ENCODE measurements at regions not wholly inside any gene's neighbourhood (a gene's known extent, or its start where the extent isn't known, plus 50 kb on each side); places are given as distances from the start of the nearest gene placed in this dataset.

DNA sequence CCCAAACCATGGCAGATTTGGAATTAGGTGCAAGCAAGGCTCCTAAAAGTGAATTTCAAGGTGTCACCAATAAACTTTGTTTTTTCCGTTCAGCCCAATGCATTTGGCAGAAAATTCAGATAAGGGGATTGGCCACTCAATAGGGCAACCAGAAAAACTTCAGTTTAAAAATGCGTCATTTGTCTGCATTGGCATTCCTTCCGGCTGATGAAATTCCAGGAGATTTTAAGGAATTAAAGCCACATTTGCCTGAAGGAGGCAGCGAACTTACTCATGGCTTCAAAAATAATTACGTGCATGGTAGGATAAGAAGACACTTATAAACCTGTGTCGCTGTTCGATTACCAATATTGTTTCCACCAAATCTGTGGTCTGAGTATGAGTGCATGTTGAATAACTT is 151.9 kb downstream of the SALL1 start:
- DNase-seq (ENCODE audit: extremely low read depth in 1 of 11, low read depth in 9 of 11, low spot score in 4 of 11), result no peak

DNA sequence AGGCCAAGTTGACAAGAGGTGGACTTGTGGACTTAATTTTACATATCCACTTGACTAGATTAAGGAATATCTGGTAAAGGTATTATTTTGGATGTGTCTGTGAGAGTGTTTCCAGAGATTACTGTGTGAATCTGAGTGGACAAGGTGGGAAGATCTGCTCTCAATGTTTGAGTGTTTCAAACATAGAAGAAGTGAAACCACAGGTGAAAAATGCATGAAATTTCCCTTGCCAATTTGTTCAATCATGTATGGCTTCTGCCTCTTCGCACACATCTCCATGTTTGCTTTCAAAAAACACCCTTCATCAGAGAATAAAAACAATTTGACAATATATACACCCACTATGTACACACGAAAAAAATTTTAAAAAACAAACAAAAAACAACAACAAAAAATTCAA is 152.7 kb downstream of the SALL1 start:
- DNase-seq (ENCODE audit: extremely low read depth in 1 of 11, low read depth in 9 of 11, low spot score in 4 of 11), result no peak

DNA sequence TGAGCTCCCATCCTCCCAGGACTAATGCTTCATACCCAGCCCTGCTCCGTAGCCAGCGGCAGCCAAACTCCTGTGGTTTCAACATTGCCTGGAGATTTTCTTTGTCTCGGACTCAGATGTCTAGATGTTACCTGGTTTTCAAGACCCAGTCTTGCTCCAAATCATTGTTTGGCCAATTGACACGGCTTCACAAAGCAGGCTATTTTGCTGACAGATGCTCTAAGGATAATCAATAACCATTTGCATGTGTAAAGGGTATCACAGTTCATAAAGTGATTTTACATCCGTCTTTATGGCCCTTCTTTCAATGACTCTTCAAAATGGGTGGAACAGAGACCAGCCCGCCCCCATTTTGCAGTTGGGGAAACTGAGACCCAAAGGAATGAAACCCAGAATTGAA is 153.4 kb downstream of the SALL1 start:
- no peak for DNase-seq (ENCODE audit: extremely low read depth in 1 of 11, low read depth in 9 of 11, low spot score in 4 of 11)

DNA sequence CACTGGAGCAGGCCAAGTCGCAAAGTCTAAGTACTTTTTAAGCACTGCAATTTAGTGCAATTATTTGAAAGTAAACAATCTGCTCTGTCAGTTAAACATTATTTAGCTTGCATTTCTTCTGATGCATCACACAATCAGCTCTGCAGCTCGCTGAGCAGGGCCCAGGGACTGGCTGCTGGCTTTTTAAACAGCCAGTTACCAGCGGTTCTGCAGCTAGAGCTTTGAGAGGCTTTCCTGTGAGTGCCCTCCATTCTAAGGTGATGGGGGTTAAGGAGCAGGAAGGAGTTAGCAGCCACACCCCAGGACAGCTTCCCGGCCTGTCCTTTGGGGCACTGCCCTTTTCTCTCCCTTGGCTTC is 154.3 kb downstream of the SALL1 start:
- DNase-seq (ENCODE audit: extremely low read depth in 1 of 11, low read depth in 9 of 11, low spot score in 4 of 11), result peak in 1 of 11 donors; percentile 18

DNA sequence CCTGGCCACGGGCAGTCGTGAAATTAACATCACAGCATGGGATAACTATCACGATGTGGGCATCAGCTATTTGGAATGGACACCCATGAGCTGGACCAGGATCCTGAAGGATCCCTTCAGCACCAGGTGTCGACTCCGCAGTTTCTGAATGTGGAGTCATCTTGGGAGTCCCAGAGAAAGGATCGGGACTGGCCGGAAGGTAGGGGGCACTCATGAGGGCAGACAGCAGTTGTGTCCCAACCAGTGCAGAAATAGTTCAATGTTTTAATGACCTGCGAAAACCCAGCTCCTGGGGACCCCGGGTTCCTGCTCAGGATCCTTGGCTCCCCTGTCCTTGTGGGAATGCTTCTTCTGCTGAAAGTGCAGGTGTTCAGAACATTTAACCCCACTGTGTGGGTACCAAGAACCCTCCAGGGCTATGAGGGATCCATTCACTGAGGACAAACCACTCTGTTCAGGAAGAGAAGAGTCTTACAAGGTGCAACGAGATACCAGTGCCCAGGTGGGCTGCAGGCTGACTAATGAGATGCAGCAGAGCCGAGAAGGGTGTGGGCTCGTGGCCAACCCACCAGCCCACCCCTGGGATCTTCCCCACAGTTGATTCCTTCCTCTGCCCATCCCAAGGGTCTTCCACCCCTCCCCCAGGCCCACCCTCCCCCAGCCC is 154.8 kb downstream of the SALL1 start:
- no peak for DNase-seq (ENCODE audit: extremely low read depth in 1 of 11, low read depth in 9 of 11, low spot score in 4 of 11)

DNA sequence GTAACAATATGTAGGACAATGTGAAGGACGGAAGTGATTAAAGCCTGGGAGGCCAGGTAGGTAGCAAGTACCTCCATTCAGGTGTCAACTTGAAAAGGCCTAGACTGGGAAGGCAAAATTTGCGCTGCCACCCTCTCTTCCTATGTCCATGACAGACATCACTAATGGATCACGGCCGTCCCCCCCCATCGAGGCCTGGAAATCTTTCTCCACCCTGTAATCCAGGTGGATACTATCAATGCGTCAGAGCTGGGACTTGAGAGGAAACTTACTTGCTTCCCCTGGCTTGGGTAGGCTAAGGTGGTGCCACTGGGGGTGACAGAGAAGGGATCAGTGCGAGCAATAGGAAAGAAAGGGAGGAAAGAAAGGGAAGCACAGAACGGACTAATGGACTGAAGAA is 156.1 kb downstream of the SALL1 start:
- DNase-seq (ENCODE audit: extremely low read depth in 1 of 11, low read depth in 9 of 11, low spot score in 4 of 11), result no peak

DNA sequence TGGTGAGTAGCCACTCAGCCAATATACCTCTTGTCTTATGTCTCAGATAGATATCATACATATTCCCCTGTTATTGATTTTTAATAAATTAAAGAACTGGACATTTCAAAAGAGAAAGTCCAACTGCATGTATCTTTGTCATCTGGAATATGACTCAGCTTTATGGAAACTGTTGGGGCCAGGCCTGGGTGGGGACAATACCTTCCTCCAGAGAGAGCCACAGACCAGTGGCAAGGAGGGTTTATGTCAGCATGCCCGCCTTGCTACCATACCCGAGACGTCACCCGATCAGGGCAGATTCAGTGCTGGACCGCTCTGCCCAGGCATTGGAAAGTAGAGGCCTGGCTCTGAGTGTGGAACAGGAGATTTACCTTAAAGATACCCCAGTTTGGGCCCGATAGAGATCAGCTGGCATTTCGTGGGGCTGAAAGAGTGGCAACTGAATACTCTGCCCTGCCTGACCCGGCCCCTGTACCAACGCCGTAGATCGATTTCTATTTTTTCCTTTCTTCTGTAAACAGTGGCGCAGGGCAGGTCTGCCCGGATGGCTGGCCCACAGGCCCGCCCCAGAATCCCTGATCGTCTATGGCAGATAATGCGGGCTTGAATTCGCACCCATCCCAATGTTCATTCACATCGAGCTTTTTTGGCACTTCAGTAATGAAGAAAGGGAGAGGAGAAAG is 158.6 kb downstream of the SALL1 start:
- DNase-seq (ENCODE audit: extremely low read depth in 1 of 11, low read depth in 9 of 11, low spot score in 4 of 11), result no peak

DNA sequence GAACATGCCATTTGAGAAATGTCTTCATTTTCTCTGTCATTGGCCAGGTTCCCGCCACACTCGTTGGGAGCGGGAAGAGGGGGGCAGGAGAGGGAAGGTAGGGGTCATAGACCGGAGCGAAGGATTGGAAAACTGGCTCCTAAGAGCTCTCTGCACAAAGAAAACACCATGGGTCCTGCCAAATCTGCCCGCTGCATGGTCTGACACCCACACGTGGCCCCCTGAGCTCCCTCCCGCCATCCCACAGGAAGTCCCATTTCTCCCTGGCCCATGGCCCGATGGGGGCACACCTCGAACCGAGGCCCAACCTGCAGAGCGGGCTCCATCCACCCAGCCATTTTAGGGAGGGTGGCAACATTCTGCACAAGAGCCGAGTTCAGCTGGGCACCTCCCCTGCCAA is 159.6 kb downstream of the SALL1 start:
- no peak for DNase-seq (ENCODE audit: extremely low read depth in 1 of 11, low read depth in 9 of 11, low spot score in 4 of 11)

DNA sequence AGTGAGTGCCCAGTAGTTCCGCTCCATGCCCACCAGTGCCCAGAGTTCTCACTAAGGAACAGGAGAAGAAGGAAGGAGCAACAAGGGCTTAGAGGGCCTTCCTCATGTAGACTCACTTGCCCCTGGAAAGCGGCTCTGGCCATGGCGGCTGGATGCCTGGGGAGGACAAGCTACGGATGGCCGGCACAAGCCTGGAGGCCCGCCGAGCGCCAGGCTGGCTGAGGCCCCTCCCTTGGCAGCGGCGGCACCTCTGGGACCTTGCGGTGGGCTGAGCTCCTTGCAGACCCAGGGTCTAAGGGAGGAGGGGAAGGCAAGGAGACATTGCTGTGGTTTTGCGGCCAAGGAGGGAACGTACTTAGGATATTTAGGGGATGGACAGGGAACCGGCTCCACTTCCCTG is 160.1 kb downstream of the SALL1 start:
- no peak for DNase-seq (ENCODE audit: extremely low read depth in 1 of 11, low read depth in 9 of 11, low spot score in 4 of 11)

DNA sequence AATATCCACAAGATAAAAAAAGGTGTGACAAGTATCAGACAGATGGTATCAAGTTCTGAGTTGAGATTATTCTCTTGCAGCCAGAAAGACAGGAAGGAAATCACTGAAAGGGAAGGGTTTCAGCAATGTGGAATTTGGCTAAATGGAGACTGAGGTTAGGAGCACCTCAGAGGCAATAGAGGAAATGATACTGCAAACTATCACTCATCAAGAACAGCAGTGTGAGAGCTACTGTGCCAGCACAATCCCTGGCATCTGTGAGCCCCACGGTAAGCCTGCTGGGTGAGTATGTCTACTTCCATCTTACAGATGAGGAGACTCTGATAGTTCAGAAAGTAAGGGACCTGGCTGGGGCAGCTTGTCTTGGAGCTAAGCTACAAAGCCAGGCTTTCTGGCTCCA is 162.0 kb downstream of the SALL1 start:
- no peak for DNase-seq (ENCODE audit: extremely low read depth in 1 of 11, low read depth in 9 of 11, low spot score in 4 of 11)

DNA sequence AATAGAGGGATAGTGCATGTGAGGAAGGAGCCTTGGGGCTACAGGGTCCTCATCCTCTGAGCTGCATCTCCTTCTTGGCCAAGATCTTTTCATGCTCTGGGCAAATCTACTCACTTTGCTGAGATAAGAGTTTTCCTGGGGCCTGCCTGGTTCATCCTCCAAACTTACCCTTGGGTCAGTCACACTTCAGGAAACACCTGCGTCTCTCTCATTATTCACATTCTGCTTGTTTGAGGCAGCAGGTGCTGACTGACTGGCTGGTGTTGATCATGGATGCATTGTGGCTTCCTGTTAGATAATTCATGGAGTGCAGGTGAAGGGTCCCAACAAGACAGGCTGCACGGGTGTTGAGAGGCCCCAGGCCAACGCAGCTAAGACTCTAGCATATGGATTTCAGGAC is 162.6 kb downstream of the SALL1 start:
- no peak for DNase-seq (ENCODE audit: extremely low read depth in 1 of 11, low read depth in 9 of 11, low spot score in 4 of 11)

DNA sequence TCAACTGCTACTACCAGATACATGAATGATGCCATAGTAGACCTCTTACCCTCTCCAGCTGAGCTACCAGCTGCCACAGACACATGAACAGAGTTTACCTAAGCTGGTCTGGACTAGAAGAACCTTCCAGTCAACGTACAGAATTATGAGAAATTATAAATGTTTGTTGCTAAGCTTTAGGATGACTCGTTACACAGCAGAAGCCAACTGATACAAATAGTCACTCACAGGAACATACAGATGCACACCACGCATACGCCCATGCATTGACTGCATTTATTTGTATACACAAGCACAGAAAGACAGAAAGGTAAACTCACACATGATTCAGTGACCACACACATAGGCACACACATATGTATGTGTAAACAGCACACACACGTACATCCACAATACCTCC is 164.6 kb downstream of the SALL1 start:
- no peak for DNase-seq (ENCODE audit: extremely low read depth in 1 of 11, low read depth in 9 of 11, low spot score in 4 of 11)

DNA sequence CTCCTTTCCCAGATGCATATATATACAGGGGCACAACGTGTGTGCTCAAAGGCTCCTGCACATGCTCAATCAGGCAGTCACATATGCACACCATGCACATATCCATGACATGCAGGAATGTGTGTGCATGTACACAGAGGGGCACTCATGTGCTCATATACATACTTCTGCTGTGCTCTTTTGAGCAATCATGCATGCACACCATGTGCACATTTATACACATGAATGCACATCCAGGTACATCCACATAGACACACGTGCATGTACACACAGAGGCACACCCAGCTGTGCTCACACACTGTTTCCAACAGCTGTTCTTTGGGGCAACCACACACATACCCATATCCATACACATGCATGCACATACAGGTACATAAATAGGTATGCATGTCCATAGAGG is 165.3 kb downstream of the SALL1 start:
- DNase-seq (ENCODE audit: extremely low read depth in 1 of 11, low read depth in 9 of 11, low spot score in 4 of 11), result no peak

DNA sequence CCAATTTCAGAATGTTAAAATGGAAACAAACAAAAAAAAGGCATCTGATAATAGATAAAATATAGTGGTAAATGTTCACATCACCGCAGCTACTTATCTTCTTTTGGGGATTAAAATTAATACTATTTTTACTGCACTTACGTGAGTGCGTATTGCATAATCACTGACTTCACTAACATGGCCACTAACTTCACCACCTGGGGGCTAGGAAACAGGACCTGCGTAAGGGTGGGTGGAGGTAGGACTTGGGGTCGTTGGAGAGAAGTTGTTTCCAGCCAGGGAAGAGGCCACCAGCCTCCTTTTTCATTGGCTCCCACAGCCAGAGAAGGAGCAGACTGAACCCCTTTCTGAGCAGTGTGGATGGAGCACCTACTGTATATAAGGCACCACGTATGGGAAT is 166.4 kb downstream of the SALL1 start:
- no peak for DNase-seq (ENCODE audit: extremely low read depth in 1 of 11, low read depth in 9 of 11, low spot score in 4 of 11)

DNA sequence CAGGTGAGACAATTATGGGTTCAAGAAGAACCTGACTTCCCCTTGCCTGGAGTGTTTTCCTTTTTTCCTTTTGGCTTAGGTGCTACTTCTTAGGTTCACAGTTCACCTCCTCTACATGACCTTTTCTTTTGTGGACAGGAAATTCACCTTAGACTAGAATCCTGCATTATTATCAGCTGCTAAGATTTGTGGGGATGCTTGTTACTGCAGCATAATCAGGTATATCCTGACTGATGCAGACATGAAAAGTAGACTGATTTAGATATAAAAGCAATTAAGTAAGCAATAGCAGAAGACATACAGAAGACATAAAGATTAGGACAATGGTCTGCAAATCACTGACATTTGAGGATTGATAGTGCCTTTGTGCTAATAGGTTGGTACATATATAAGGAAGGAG is 168.3 kb downstream of the SALL1 start:
- no peak for DNase-seq (ENCODE audit: extremely low read depth in 1 of 11, low read depth in 9 of 11, low spot score in 4 of 11)

DNA sequence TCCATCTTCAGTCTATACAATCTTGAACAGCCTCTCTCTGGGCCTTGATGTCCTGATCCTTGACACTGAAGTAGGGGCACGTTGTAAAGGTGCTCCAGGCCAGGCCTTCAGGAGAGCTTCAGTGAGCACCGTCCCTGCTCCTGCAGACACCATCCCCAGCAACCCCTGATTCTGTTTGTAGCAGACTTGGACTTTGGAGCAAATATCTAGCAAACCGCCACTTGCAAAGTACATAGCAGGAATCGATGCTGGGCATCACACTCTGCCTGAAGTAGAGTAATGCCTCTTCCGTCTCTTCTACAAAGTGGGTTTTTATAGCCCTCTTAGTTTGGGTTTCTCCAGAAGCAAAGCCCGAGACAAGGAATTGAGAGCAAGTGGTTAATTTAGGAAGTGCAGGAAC is 169.1 kb downstream of the SALL1 start:
- no peak for DNase-seq (ENCODE audit: extremely low read depth in 1 of 11, low read depth in 9 of 11, low spot score in 4 of 11)

DNA sequence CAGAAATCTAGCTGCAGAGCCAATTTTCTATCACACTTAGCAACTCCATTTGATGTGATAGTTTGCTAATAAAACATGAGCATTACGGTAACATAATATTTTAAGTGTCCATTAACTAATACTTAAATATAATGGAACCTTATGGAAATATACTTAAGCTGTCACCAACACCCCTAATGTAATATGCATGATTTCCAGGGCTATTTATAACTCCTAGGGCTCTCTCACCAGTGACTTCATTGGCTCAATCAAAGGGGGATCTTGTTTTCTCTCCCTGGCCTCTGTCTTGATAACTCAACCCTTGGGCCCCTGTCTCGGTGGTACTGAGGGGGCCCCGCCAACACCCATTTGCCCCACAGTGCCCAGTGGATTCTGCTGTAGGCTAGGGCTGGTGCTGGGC is 170.4 kb downstream of the SALL1 start:
- DNase-seq (ENCODE audit: extremely low read depth in 1 of 11, low read depth in 9 of 11, low spot score in 4 of 11), result no peak

DNA sequence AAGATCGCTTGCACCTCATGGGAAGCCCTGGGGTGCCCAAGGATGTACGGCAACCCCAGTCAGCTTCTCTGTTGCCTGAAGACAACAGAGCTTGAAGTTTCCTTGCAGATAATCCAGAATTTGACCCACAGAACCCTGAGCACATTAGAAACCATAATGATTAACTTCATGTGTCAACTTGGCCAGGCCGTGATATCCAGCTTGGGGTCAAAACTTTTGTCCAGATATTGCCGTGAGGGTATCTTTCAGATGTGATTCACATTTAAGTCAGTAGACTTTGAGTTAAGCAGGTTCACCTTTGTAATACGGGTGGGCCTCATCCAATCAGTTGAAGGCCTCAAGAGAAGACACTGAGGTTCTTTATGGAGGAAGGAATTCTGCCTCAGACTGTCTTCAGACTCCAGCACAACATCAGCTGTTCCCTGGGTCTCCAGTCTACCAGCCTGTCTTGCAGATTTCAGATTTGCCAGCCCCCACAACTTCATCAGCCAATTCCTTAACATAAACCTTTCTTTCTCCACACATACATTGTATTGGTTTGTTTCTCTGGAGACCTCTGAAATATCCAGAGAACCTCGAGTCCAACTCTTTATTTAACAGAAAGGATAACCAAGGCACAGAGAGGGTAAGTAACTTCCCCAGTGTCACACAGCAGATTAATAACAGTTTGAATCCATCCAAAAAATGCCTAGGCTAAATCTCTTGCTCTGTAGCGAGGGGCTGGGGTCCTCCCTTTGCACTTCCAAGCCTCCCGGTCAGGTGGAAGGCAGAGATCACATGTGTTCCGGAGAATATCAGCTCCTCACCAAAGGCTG is 171.1 kb downstream of the SALL1 start:
- no peak for DNase-seq (ENCODE audit: extremely low read depth in 1 of 11, low read depth in 9 of 11, low spot score in 4 of 11)

DNA sequence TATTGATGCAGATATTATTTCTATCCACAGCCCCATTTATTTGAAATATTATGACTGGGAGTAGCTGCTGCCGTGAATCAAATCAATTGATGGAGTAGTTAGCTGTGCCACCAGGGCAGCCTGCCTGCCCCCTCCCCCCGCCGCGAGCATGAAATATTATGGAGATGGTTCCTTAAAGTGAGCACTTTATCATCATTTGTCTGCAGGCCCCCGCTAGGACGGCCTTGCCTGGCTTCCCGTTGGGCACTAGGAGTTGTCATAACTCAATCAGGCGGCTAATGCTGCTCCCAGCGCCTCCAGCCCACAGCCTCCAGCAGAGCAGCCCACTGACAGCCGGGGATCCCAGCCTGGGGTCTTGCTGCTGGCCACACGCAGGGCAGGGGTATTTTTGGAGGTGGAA is 173.9 kb downstream of the SALL1 start:
- no peak for DNase-seq (ENCODE audit: extremely low read depth in 1 of 11, low read depth in 9 of 11, low spot score in 4 of 11)

DNA sequence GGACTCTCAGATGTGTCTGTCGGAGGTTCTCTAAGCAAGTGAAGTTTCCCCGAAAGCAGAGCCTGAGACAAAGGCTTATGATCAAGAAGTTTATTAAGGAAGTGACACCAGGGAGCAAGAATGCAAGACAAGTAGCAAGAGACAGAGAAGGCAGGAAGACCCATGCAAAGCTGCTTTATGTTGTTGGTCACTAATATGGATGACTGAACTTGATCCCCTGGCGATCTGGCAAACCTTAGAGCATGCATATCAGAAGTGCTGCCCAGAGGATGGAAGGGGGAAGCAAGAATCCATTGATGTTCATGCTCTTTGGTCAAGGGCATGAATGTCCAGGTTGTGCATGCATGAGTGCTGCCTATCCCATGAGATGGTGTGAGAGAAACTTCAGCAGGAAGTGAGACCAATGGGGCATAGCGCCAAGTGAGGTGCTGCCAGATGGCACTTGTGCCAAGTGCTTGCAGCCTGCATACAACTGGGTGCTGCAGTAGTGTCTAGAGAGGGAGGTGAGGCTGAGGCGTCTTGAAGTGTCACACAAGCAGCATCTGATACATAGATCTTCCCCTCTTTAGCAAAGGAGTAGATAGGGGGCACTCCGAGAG is 176.5 kb downstream of the SALL1 start:
- no peak for DNase-seq (ENCODE audit: extremely low read depth in 1 of 11, low read depth in 9 of 11, low spot score in 4 of 11)

Measured in renal cortex interstitium (tissue), 11 donors.